ENCODE measurements at regions not wholly inside any gene's neighbourhood (a gene's known extent, or its start where the extent isn't known, plus 50 kb on each side); places are given as distances from the start of the nearest gene placed in this dataset.

DNA sequence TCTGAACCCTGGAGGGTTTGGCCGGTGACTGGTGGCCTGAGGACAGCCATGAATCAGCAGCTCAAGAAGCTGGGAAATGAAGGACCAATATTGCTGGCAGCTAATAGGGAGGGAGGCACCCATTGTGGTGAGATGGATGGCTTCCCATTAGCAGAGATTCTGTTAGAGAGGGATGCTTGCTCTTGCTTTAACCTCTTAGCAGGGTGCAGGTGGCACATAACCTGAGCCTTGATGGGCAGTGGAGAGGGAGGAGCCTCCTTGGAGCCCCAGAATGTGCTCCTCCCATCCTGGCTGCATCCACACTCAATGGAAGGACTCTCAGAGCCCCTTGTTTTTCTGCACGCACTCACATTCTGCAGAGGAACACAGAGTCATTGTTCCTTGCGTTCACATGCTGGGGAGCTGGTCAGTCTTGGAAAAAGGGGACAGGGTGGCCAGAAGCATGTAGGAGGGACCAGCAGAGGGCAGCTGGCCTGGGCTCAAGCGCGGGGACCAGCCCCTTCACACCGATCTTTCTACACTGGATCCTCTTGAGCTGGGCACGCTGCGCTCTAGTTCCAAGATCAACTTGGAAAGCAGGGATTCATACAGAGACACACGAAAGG lies 161.8 kb downstream of the MED10 start:
- Histone ChIP-seq H3K4me1 (ENCODE audit: control insufficient read depth, extremely low read depth, insufficient read depth, low read length) (no peaks in the 10 kb centered on the region), H2AFZ (ENCODE audit: low read depth, low read length) (no peak overlapping the region), H3K36me3 (ENCODE audit: control insufficient read depth in 2 of 2, extremely low read depth in 1 of 2, insufficient read depth in 2 of 2, low read length in 2 of 2) (no peaks in the 10 kb centered on the region), H3K4me2 (ENCODE audit: insufficient read depth, low read length) (no peak overlapping the region), H3K4me3 (replicated peaks in 1 of 3; ENCODE audit: insufficient read depth in 1 of 3, low read depth in 1 of 3, low read length in 3 of 3) (no peak overlapping the region), H3K27me3 (ENCODE audit: control insufficient read depth in 2 of 2, insufficient read depth in 2 of 2, low read length in 2 of 2) (no peaks in the 10 kb centered on the region), H3K79me2 (ENCODE audit: control insufficient read depth, insufficient read depth, low read length) (no peaks in the 10 kb centered on the region), H3K9me3 (replicated peaks; ENCODE audit: control insufficient read depth, insufficient read depth, low read length) (no peaks in the 10 kb centered on the region), H4K20me1 (replicated peaks; ENCODE audit: control insufficient read depth, extremely low read depth, insufficient read depth, low read length) (no peaks in the 10 kb centered on the region), H3K27ac (ENCODE audit: insufficient read depth, low read depth, low read length) (no peak overlapping the region), H3K9ac (replicated peaks; ENCODE audit: extremely low read depth, insufficient read depth, low read length) (no peak overlapping the region), H3K9me1 (replicated peaks; ENCODE audit: control insufficient read depth, extremely low read depth, insufficient read depth, low read length) (no peaks in the 10 kb centered on the region)
- intact Hi-C loops (cut with micrococcal nuclease) (no loop called here), dilution Hi-C loops (cut with MboI; ENCODE audit: extremely low pct_ligation_motif_present, low sequenced_read_pairs) (no loop called here)
- no peak for FAIRE-seq
- TF ChIP-seq FOS (IDR thresholded peaks at IDR 0.05; ENCODE audit: borderline replicate concordance, insufficient read depth, low read length) (no peak), JUN (IDR thresholded peaks at IDR 0.05; ENCODE audit: borderline replicate concordance, insufficient read depth, insufficient read length, low read depth) (no peak), MYC (IDR thresholded peaks at IDR 0.05; ENCODE audit: low read depth, low read length) (no peak), POLR2AphosphoS5 (IDR thresholded peaks at IDR 0.05; ENCODE audit: insufficient read depth, low read depth, low read length) (no peak), GATA2 (IDR thresholded peaks at IDR 0.05; ENCODE audit: insufficient read depth, insufficient read length, low read depth, low read length) (no peak), EZH2 (IDR thresholded peaks at IDR 0.05; ENCODE audit: borderline replicate concordance, low read depth, low read length, severe bottlenecking) (no peak), POLR2A (IDR thresholded peaks at IDR 0.05; ENCODE audit: low read depth, low read length) (no peak)
- TF ChIP-seq, protein P1, sequence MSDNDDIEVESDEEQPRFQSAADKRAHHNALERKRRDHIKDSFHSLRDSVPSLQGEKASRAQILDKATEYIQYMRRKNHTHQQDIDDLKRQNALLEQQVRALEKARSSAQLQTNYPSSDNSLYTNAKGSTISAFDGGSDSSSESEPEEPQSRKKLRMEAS (IDR thresholded peaks at IDR 0.05; ENCODE audit: insufficient read depth, insufficient read length), result no peak
- TF ChIP-seq, protein P2, sequence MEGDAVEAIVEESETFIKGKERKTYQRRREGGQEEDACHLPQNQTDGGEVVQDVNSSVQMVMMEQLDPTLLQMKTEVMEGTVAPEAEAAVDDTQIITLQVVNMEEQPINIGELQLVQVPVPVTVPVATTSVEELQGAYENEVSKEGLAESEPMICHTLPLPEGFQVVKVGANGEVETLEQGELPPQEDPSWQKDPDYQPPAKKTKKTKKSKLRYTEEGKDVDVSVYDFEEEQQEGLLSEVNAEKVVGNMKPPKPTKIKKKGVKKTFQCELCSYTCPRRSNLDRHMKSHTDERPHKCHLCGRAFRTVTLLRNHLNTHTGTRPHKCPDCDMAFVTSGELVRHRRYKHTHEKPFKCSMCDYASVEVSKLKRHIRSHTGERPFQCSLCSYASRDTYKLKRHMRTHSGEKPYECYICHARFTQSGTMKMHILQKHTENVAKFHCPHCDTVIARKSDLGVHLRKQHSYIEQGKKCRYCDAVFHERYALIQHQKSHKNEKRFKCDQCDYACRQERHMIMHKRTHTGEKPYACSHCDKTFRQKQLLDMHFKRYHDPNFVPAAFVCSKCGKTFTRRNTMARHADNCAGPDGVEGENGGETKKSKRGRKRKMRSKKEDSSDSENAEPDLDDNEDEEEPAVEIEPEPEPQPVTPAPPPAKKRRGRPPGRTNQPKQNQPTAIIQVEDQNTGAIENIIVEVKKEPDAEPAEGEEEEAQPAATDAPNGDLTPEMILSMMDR (IDR thresholded peaks at IDR 0.05; ENCODE audit: extremely low read depth in 1 of 2, insufficient read depth in 1 of 2, low read depth in 1 of 2, low read length in 2 of 2), result no peak
- DNase-seq (ENCODE audit: low read depth, low spot score), result no peak
- CTCF ChIA-PET, result no interaction called here
- BruUV-seq (replicated peaks), result no TSS peak
- POLR2A ChIA-PET, result no interaction called here
